Ureter (tissue), 1 donor: ENCODE measurements at regions not wholly inside any gene's neighbourhood (a gene's known extent, or its start where the extent isn't known, plus 50 kb on each side); places are given as distances from the start of the nearest gene placed in this dataset.
"Not testable (repeated sequence)": the region's sequence is repeated elsewhere in the genome, so short reads cannot be mapped to it uniquely, and the experiment has no call there.

Source experiments
- DNase-seq: peaks from one replicate; pipeline ENCODE4 v3.0.0-alpha.2; 2020; ENCODE audit warnings: low spot score
- donor health status: DM: yes; HTN: yes; CAD: no.

DNA sequence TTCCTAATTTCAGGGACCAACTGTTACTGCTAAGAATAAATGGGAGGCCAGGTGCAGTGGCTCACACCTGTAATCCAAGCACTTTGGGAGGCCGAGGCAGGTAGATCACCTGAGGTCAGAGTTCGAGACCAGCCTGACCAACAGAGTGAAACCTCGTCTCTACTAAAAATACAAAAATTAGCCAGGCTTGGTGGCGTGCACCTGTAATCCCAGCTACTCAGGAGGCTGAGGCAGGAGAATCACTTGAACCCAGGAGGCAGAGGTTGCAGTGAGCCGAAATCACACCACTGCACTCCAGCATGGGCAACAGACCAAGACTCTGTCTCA is 95.6 kb upstream of the CHD2 start:
- DNase-seq, result not testable (repeated sequence)

DNA sequence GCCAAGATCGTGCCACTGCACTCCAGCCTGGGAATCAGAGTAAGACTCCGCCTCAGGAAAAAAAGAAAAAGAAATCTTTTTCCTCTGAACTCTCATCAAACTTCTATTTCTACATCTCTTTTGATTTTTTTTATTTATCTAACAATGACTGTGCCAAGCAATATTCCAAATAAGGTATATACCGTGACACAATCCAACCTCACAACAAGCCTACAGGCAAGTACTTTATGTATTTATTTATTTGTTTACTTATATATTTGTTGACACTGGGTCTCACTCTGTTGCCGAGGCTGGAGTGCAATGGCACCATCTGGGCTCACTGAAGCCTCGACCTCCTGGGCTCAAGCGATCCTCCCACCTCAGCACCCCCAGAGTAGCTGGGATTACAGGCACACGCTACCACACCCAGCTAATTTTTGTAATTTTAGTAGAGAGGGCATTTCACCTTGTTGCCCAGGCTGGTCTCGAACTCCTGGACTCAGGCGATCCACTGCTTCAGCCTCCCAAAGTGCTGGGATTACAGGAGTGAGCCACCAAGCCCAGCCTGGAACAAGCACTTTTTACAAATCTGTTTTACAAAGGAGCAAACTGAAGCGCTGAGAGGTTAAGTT is 94.9 kb upstream of the CHD2 start:
- DNase-seq, result no peak

DNA sequence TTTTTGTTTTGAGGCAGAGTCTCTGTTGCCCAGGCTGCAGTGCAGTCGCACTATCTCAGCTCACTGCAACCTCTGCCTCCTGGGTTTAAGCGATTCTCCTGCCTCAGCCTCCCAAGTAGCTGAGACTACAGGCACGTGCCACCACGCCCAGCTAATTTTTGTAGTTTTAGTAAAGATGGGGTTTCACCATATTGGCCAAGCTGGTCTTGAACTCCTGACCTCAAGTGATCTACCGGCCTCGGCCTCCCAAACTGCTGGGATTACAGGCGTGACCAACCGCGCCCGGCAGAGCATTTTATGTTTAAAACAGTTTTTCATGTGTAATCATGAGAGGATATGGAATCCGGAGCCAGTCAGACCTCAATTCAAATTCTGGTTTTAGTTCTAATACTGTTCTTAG is 94.0 kb upstream of the CHD2 start:
- not testable (repeated sequence) for DNase-seq

DNA sequence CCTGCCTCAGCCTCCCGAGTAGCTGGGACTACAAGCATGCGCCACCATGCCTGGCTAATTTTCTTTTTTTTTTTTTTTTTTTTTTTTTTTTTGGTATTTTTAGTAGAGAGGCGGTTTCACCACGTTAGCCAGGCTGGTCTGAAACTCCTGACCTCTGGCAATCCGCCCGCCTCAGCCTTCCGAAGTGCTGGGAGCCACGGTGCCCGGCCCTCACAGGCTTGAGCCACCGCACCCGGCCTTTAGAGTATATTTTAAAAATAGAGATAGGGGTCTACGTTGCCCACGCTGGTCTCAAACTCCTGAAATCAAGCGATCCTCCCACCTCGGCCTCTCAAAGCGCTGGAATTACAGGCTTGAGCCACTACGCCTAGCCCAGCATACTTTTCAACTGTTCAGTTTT is 93.4 kb upstream of the CHD2 start:
- no peak for DNase-seq

DNA sequence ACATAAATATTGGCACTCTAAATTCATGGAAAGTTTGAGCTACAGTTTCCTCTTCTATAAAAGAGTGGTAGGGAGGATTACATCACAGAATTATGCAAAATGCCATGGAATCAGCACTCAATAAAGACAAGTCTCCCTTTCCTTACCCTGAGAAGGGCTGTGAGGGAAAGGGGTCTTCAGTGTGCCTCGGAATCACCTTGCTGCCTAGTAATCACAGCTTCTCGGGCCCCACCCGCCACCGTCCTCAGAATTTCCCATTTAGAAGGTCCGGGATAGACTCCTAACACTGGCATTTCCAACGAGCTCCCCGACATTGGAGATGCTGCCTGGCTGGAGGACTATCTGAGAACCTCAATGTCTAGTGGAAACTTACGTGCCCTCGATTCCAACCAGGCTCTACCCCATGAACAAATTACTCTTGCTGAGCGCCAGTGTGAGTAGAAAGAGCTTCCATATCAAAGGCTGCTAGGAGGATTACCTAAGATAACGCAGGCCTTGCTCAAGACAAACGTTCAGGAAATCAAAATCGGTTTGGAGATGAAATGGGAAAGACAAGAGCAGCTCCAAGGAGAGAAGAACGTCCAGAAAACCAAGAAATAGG is 92.1 kb upstream of the CHD2 start:
- DNase-seq, result no peak

DNA sequence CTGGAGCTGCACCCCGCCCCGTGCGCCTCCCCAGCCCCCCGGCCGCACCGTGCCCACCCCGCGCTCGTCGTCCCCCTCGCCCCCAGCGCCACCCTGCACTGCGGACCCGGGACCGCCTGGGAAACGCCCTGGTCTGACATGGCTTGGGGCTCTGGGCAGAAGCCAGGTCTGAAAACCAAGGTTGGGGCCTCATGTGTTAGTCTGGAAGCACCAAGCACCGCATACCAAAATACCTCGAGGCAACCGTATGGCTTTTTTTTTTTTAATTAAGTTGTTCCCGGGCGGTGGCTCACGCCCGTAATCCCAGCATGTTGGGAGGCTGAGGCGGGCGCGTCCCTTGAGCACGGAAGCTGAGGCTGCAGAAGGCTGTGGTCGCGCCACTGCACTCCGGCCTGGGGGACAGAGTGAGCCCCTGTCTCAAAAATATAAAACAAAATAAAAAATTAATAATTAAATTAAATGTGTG is 91.5 kb upstream of the CHD2 start:
- DNase-seq, result no peak

DNA sequence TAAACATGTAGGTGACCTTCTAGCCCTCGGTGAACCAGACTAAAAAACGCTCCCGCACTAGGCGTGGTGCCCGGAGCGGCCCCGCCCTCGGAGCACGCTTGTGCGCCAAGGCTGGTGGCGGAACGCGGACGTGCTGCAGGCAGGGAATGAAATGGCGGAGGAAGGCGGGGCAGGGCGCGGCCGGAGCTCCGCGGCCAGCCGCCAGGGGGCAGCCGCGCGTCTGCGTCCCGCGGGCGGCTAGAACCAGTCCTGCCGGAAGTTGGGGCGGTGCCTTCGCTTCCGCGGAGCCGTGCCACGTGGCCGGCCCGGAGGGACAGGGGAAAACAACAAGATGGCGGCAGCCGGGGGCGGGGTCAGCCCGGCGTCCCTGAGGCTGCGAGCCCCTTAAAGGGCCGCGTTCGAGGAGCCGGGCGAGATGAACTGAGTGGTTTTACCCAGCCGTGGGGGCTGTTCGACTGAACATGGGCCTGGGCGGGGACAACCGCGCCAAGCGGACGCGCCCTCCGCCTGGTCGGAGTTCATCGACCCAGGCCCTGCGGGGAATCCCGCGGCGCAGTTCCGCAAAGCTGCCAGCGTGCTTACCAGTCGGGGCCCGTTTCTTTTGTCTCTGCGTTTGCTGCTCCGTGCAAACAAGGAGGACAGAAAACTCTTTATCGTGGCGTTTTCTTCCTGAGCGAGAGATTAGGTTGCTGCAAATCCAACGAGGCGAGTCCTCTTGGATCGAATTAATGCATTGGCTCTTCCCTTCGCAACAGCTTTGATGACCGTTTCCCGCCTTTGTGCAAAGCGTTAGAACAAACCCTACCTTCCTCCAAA is 90.9 kb upstream of the CHD2 start:
- DNase-seq, result peak; percentile 98

DNA sequence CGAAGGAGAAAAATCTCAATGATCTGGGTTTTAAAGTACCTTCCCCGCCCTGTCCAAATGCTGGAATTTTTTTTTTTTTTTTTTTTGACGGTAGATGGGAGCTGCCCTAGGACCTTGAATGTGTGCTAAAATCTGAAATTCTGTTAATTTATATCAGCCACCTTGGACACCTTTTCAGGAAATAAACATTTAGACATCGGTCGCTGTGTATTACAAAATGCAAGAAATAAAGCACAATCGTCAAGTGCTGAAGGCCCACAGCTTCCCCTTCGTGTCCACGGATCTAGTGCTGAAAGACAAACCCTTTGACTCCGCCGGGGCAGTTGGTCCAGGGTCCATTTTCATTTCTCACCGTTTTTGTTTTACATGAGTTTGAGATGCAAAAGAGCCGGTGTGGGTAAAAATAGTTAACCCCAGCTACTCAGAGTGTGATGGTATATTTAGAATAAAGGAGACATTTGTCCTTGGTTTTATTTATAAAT is 90.2 kb upstream of the CHD2 start:
- no peak for DNase-seq

DNA sequence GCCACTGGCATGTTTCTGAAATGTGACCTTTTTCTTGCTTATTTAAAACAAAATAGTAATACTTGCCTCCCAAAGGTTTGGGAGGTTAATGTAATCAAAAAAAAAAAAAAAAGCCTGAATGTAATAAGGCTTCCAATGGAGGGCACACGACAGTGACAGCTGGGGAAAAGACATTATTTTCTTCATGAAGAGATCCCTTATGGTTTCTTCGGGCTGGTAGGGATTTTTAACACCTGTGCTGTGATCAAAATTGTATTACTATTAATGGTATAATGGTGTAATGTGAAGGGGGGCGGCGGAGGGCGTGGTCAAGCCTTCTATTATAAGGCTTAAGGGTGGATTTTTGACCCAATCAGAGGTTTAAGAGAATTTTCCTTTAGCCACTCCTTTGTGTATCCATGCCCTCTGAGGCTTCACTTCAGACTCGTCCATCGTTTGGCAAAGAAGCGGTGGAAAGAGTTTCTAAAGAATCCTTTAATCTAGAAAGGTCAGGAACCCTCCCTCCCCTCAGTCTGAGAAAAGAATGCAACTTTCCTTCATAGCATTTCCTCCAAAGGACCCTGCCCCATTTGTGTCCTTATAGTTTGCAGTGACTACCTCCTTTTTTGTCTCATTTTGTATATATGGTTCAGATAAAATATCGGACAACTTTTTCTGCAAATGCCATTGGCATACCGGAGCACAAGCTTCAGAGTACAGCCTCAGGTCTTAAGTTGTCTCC is 89.5 kb upstream of the CHD2 start:
- DNase-seq, result peak; percentile 79

DNA sequence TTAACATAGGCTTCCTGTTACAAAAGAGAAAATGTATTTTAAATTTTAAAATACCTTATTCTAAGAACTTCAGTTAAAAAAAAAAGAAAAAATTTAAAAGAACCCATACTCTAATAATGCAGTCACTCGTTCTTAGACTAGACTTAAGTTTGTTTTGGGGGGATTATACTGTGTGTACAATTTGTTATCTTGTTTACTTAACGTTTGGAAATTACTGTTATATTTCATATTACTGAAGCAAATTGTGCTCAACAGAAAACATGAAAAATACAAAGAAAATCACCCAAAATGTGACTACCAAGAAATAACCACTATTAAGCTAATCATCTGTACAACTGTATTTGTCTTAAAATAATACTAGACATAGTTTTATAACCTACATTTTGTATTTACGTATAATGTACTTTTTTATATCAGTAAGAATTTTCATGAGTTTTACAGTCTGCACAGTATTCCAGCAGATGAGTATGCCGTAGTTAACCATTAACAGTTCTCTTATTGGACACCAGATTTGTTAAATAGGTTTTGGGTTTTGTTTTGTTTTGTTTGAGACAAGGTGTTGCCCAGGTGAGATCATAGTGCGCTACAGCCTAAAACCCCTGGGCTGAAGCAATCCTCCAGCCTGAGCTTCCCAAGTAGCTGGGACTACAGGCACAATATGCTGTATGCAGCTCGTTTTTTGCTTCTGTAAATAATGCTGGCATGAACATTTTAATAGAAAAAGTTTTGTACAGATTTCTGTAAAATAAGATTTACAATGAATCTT is 88.8 kb upstream of the CHD2 start:
- DNase-seq, result no peak

DNA sequence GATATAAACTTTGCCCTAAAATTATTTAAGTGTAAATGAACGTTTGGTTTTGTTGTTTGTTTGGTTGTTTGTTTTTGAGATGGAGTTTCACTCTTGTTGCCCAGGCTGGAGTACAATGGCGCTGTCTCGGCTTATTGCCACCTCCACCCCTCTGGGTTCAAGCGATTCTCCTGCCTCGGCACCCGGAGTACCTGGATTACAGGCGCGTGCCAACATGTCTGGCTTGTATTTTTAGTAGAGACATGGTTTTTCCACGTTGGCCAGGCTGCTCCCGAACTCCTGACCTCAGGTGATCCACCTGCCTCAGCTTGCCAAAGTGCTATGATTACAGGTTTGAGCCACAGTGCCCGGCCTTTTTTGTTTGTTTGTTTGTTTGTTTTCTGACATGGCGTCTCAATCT is 87.9 kb upstream of the CHD2 start:
- no peak for DNase-seq

DNA sequence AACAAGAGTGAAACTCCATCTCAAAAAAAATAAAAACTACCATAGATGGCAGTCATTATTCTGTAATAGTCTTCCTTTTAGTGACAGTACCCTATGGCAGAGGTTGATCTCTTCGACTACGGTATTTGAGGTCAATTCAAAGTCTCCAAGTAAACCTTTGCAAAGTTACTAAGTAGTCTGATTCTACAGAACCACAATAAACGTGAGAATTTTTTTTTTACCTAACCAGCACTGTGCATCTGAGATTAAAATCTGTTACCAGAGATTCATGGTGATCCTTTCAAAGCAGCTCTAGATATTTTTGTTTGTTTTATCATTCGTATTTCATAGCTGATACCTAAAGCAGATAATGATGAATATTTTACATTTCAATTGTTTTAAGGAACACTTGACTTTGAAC is 86.6 kb upstream of the CHD2 start:
- no peak for DNase-seq

DNA sequence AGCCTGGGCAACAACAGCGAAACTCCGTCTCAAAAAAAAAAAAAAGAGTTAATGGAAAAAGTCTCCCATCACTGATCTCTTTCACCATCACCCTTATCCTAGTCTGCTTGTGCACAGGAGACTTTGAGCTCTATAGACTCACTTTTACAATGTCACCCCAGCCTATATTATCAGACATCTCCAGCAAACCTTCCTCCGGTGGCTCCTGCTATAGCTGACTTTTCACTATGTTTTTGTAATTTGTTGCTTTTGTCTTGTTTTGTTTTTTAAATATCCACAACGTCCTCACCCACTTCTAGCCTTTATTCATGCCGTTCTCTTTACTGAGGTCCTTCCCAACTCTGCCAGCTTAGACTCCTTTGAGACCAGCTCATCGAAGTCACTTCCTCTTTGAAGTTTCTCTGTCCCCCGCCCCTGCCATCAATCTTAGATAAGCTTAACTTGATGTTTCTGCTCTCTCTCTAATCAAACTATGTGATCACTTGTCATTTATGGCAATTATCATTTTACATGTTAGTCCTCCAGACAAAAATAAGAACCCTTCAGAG is 82.7 kb upstream of the CHD2 start:
- no peak for DNase-seq

DNA sequence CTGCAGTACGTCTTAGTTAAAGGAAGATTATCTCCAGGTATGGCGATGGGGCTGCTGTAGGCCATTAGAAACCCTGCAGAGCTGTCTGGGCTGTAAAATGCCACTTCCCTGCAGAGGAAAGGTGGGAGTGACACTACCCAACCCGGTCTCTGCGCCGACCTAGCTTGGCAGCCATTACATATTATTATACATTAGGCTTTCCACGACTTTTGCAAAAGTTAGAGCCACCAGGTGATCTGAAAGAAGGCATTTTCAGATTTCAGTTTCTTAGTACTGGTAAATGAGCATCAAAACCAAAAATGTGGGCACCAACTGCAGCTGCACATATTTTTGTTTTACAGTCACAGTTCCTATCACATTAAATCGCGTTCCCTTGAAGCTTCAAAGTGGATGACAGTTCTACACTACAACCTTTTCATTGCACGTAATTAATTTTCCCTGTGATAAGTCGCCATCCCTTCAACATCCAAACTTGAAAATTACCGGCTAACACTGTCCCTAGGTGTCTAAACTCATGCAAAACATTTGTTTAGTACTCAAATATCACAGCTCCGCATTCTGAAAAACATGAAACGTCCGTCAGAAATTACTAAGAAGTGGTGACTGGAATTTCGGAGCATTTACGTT is 81.4 kb upstream of the CHD2 start:
- DNase-seq, result no peak

DNA sequence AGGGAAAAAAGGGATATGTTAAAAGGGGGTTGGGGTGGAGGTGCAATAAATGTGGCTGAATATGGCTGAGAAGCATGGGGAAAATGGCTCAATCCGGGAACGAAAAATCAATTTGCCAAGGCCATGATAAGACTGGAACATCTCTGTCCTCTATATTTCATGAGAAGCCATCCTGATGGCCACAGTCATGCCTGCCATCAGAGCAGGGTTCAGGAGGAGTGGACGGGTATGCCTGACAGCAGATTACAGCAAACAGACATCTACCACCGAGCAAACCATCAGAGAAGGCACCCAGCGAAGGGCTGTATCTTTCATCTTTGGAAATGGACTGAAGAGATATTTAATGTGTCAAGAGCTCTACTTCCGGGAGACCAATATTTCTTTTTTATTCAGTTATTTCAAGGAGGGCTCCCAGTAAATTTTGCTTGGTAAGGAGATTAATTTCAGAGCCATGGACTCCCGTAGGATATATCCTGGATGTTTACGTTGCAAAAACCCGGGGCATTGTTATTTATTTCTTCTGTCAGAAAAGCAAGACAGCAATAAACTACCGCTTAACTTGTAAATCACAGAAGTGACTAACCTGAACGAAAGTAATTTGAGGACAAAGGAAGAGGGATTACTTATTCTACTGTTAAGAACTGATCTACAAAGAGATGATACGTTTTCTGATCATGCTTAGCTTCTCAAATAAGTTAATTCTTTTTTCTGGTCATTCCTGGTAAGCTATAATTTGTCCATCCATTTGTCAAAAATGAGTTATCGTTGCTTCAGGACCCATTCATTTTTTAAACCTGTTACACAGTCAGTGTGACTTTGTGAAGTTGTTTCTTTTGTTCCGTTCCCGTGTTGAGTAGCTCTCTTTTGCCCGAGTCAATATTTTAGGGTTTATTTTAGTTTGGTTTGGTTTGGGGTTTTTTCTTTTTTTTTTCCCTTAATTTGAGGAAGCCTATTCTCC is 80.6 kb upstream of the CHD2 start:
- no peak for DNase-seq

DNA sequence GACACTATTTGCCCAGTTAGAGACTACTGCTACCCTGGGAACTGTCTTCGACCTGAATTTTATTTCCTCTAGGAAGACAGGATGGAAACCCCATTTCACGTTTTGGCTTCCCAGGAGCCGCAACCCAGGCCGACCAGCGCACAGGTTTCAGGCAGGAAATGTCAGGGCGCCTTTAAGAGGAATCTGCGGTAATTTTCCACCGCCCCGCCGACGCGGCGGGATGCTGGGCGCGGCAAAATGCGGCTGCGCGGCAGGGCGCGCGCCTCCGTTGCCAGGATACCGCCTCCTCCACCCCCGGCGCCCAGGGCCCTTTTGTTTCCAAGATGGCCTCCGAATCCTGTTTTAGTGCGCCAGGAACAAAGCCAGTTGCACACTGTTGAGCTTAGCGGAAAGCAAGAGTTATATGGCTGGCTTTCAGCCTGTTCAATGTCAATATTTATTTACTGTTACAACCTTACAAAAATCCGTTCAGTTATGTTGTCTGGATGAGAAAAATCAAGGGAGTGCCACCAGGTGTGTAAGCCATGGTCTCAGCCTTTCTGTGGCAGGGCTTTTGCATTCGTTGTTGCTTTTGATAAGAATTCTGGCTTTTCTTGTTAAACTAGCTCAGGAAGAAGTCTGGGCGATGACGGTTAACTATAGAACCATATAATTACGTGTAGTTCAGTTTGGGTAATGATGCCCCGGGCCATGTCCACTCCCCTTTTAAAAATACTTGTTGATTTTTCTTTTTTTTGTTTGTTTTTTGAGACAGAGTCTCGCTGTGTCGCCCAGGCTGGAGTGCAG is 79.7 kb upstream of the CHD2 start:
- DNase-seq, result peak; percentile 93

DNA sequence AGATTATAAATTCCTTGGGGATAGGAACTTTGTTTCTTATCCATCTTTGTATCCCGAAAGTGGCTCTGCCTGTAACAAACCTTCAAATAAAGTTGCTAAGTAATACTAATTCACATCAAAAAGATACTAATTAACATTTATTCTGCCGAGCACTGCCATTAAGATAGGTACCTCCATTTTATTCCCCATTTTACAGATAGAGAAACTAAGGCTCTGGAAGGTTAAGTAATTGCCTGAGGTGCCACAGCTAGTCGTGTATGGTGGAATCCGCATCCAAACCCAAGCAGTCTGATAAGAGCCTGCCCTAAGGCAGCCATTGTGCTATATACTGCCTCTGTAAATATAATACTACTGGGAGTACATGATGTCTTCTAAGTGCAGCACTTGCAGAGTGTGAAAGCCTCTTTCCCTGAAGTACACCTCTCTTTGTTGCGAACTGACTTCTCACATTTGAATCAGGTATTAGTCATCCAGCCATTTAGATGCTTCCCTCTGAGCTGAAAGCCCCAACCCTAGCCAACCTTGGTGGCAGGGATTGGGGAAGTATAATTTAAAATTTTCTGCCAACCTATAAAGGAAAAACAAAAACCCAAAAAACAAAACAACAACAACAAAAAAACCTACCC is 78.5 kb upstream of the CHD2 start:
- no peak for DNase-seq
